ENCODE measurements at regions not wholly inside any gene's neighbourhood (a gene's known extent, or its start where the extent isn't known, plus 50 kb on each side); places are given as distances from the start of the nearest gene placed in this dataset.

DNA sequence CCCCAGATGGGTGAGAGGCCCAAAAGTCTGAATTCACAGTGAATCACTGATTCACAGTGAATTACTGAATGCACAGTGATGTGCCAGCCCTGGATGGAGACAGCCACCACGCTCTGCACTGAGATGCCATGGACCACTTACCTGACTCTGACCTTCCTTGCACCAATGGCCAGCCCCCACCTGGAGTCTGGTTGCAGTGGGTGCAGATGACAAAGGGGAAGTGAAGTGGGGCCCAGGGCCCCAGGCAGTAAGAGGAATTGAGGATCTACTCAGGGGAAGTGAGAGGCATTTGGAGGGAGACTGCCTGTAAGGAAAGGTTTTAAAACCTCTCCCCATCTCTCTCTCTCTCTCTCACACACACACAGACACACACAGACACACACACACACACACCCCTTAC lies 412.1 kb downstream of the CYLC2 start (continued):
- TF ChIP-seq, protein P1, sequence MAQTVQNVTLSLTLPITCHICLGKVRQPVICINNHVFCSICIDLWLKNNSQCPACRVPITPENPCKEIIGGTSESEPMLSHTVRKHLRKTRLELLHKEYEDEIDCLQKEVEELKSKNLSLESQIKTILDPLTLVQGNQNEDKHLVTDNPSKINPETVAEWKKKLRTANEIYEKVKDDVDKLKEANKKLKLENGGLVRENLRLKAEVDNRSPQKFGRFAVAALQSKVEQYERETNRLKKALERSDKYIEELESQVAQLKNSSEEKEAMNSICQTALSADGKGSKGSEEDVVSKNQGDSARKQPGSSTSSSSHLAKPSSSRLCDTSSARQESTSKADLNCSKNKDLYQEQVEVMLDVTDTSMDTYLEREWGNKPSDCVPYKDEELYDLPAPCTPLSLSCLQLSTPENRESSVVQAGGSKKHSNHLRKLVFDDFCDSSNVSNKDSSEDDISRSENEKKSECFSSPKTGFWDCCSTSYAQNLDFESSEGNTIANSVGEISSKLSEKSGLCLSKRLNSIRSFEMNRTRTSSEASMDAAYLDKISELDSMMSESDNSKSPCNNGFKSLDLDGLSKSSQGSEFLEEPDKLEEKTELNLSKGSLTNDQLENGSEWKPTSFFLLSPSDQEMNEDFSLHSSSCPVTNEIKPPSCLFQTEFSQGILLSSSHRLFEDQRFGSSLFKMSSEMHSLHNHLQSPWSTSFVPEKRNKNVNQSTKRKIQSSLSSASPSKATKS (CRISPR knock-in tag; IDR thresholded peaks at IDR 0.05), result no peak
- TF ChIP-seq TBX3 (IDR thresholded peaks at IDR 0.05; ENCODE audit: borderline replicate concordance) (no peak), KMT2B (CRISPR knock-in tag; IDR thresholded peaks at IDR 0.05) (no peak), EP300 (IDR thresholded peaks at IDR 0.05; ENCODE audit: low read depth in 2 of 2, low read length in 2 of 2) (no peak), EP300 (CRISPR knock-in tag; IDR thresholded peaks at IDR 0.05; ENCODE audit: borderline replicate concordance) (no peak), ZMYM4 (CRISPR knock-in tag; IDR thresholded peaks at IDR 0.05) (no peak), KIAA2018 (CRISPR knock-in tag; IDR thresholded peaks at IDR 0.05; ENCODE audit: borderline replicate concordance) (no peak), TFAP4 (IDR thresholded peaks at IDR 0.05; ENCODE audit: borderline replicate concordance, low read depth) (no peak)
